ENCODE measurements at regions not wholly inside any gene's neighbourhood (a gene's known extent, or its start where the extent isn't known, plus 50 kb on each side); places are given as distances from the start of the nearest gene placed in this dataset.
"Not testable (repeated sequence)": the region's sequence is repeated elsewhere in the genome, so short reads cannot be mapped to it uniquely, and the experiment has no call there.

GRCh38 chr5:159489779-159490178 is 159.5 kb upstream of the IL12B start:
- ATAC-seq = no peak
- WGBS, 2 donors (ENCODE audit: low coverage in 1 of 2) = 88 to 100% methylated on average over 1 of the region's 1 CpG
- Histone ChIP-seq H3K4me3 (no peak overlapping the region), H3K27ac (no peak overlapping the region), H3K4me1 (no peaks in the 10 kb centered on the region), H3K9me3 (peaks cover 0 to 1% (median 0%) of the 10 kb centered on the region in 3 donors), H3K27me3 (peaks cover 5% of the 10 kb centered on the region), H3K36me3 (no peaks in the 10 kb centered on the region)
- TF ChIP-seq CTCF (IDR thresholded peaks at IDR 0.05) (no peak), POLR2AphosphoS5 (IDR thresholded peaks at IDR 0.05) (no peak), POLR2A (IDR thresholded peaks at IDR 0.05) (no peak), EP300 (IDR thresholded peaks at IDR 0.05) (no peak)

GRCh38 chr5:159490507-159490906 is 160.2 kb upstream of the IL12B start:
- 79 to 88% methylated on average over 1 to 2 of the region's 2 CpGs for WGBS, 2 donors (ENCODE audit: low coverage in 1 of 2)

GRCh38 chr5:159493696-159494095 is 163.4 kb upstream of the IL12B start:
- H3K4me3 ChIP-seq = no peak overlapping the region
- no peaks in the 10 kb centered on the region for H3K9me3 ChIP-seq
- peaks cover 5% of the 10 kb centered on the region for H3K27me3 ChIP-seq
- no peaks in the 10 kb centered on the region for H3K4me1 ChIP-seq
- ATAC-seq = no peak
- H3K36me3 ChIP-seq = no peaks in the 10 kb centered on the region
- no peak overlapping the region for H3K27ac ChIP-seq
- TF ChIP-seq POLR2A (IDR thresholded peaks at IDR 0.05) (no peak), CTCF (IDR thresholded peaks at IDR 0.05) (no peak), POLR2AphosphoS5 (IDR thresholded peaks at IDR 0.05) (no peak), EP300 (IDR thresholded peaks at IDR 0.05) (no peak)

More at GRCh38 chr5:159490507-159490906, 160.2 kb upstream of the IL12B start:
- Histone ChIP-seq H3K27me3 (peaks cover 5% of the 10 kb centered on the region), H3K27ac (no peak overlapping the region), H3K4me3 (no peak overlapping the region), H3K4me1 (no peaks in the 10 kb centered on the region), H3K36me3 (no peaks in the 10 kb centered on the region), H3K9me3 (no peaks in the 10 kb centered on the region)
- TF ChIP-seq EP300 (IDR thresholded peaks at IDR 0.05) = no peak
- no peak for TF ChIP-seq POLR2A (IDR thresholded peaks at IDR 0.05)
- TF ChIP-seq CTCF (IDR thresholded peaks at IDR 0.05) = no peak
- no peak for ATAC-seq

GRCh38 chr5:159496773-159497172 is 166.5 kb upstream of the IL12B start:
- no peak for ATAC-seq
- Histone ChIP-seq H3K36me3 (no peaks in the 10 kb centered on the region), H3K4me1 (no peaks in the 10 kb centered on the region), H3K27me3 (peaks cover 5% of the 10 kb centered on the region), H3K9me3 (no peaks in the 10 kb centered on the region), H3K4me3 (no peak overlapping the region), H3K27ac (no peak overlapping the region)
- WGBS, 2 donors (ENCODE audit: low coverage in 1 of 2) = 87 to 100% methylated on average over 1 to 6 of the region's 7 CpGs
- no peak for TF ChIP-seq POLR2A (IDR thresholded peaks at IDR 0.05)
- no peak for TF ChIP-seq POLR2AphosphoS5 (IDR thresholded peaks at IDR 0.05)
- TF ChIP-seq CTCF (IDR thresholded peaks at IDR 0.05) = no peak
- TF ChIP-seq EP300 (IDR thresholded peaks at IDR 0.05) = no peak

- TF ChIP-seq POLR2A (IDR thresholded peaks at IDR 0.05) (no peak), POLR2AphosphoS5 (IDR thresholded peaks at IDR 0.05) (no peak)
- H3K36me3 ChIP-seq = no peaks in the 10 kb centered on the region
- H3K4me1 ChIP-seq = no peaks in the 10 kb centered on the region
- no peak overlapping the region for H3K27ac ChIP-seq
- H3K27me3 ChIP-seq = peaks cover 5% of the 10 kb centered on the region
- WGBS, 2 donors (ENCODE audit: low coverage in 1 of 2) = 39 to 65% methylated on average over 2 of the region's 2 CpGs
- H3K4me3 ChIP-seq = no peak overlapping the region
- H3K9me3 ChIP-seq = no peaks in the 10 kb centered on the region
- no peak for ATAC-seq
Observed at GRCh38 chr5:159497221-159497620, 166.9 kb upstream of the IL12B start.

GRCh38 chr5:159498630-159499029 is 168.3 kb upstream of the IL12B start:
- H3K4me3 ChIP-seq = no peak overlapping the region
- no peaks in the 10 kb centered on the region for H3K36me3 ChIP-seq
- H3K4me1 ChIP-seq = no peaks in the 10 kb centered on the region
- H3K27me3 ChIP-seq = peaks cover 5% of the 10 kb centered on the region
- H3K27ac ChIP-seq = no peak overlapping the region
- no peaks in the 10 kb centered on the region for H3K9me3 ChIP-seq
- ATAC-seq = no peak
- TF ChIP-seq POLR2A (IDR thresholded peaks at IDR 0.05) (no peak), CTCF (IDR thresholded peaks at IDR 0.05) (no peak), EP300 (IDR thresholded peaks at IDR 0.05) (no peak), POLR2AphosphoS5 (IDR thresholded peaks at IDR 0.05) (no peak)

- not testable (repeated sequence) for H3K36me3 ChIP-seq, H3K4me3 ChIP-seq, H3K27ac ChIP-seq, H3K9me3 ChIP-seq, ATAC-seq, H3K27me3 ChIP-seq
- H3K4me1 ChIP-seq = peaks cover 0 to 14% (median 0%) of the 10 kb centered on the region in 3 donors
- WGBS, 2 donors (ENCODE audit: low coverage in 1 of 2) = 75 to 100% methylated on average over 1 to 4 of the region's 4 CpGs
Observed at GRCh38 chr5:159502116-159502515, 171.8 kb upstream of the IL12B start.

Data from gastroesophageal sphincter (tissue), 4 donors.